ENCODE measurements at regions not wholly inside any gene's neighbourhood (a gene's known extent, or its start where the extent isn't known, plus 50 kb on each side); places are given as distances from the start of the nearest gene placed in this dataset.

DNA sequence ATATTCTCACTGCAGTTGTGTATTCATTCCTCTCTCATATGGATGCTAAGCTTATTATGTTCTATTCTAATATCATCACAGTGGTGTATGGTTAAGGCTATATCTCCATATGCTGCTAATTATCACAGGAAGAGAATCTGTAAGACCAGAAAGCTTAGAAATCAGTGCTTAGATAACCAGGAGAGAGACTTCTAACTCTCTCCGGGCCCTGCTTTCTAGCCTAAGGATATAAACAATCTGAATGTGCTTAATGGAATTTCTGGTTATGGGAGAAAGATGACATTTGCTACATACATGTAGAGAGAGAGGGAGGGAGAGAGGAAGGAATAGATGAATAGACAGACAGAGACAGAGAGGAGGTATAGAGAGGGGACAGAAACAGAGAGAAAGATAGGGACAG lies 1231.3 kb downstream of the EPHA7 start:
- no peak overlapping the region for H3K4me3 ChIP-seq (ENCODE audit: low read length)
- no peaks in the 10 kb centered on the region for H3K27me3 ChIP-seq (ENCODE audit: low read depth, low read length)
- H3K4me1 ChIP-seq (ENCODE audit: low read length): no peaks in the 10 kb centered on the region
- H3K9me3 ChIP-seq (ENCODE audit: insufficient read depth, low read length): no peaks in the 10 kb centered on the region
- H3K4me2 ChIP-seq (ENCODE audit: low read length): no peak overlapping the region
- H4K20me1 ChIP-seq (ENCODE audit: insufficient read depth, low read length): no peaks in the 10 kb centered on the region
- no peak overlapping the region for H3K27ac ChIP-seq (ENCODE audit: low read length)
- no peaks in the 10 kb centered on the region for H3K36me3 ChIP-seq (replicated peaks; ENCODE audit: low read depth, low read length)
- H3K9ac ChIP-seq (ENCODE audit: low read length): no peak overlapping the region
- no peak for TF ChIP-seq EZH2phosphoT487 (IDR thresholded peaks at IDR 0.05; ENCODE audit: low read depth)
- TF ChIP-seq, protein P1, sequence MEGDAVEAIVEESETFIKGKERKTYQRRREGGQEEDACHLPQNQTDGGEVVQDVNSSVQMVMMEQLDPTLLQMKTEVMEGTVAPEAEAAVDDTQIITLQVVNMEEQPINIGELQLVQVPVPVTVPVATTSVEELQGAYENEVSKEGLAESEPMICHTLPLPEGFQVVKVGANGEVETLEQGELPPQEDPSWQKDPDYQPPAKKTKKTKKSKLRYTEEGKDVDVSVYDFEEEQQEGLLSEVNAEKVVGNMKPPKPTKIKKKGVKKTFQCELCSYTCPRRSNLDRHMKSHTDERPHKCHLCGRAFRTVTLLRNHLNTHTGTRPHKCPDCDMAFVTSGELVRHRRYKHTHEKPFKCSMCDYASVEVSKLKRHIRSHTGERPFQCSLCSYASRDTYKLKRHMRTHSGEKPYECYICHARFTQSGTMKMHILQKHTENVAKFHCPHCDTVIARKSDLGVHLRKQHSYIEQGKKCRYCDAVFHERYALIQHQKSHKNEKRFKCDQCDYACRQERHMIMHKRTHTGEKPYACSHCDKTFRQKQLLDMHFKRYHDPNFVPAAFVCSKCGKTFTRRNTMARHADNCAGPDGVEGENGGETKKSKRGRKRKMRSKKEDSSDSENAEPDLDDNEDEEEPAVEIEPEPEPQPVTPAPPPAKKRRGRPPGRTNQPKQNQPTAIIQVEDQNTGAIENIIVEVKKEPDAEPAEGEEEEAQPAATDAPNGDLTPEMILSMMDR (IDR thresholded peaks at IDR 0.05; ENCODE audit: low read depth, low read length): no peak
- H2AFZ ChIP-seq (ENCODE audit: low read depth, low read length): no peak overlapping the region
- no peaks in the 10 kb centered on the region for H3K79me2 ChIP-seq (ENCODE audit: low read length)

GRCh38 chr6:92184933-92185332 lies 1234.4 kb downstream of the EPHA7 start:
- no peak overlapping the region for H3K4me3 ChIP-seq (ENCODE audit: low read length)
- no peaks in the 10 kb centered on the region for H3K4me1 ChIP-seq (ENCODE audit: low read length)
- H3K9ac ChIP-seq (ENCODE audit: low read length): no peak overlapping the region
- no peaks in the 10 kb centered on the region for H3K36me3 ChIP-seq (replicated peaks; ENCODE audit: low read depth, low read length)
- H3K79me2 ChIP-seq (ENCODE audit: low read length): no peaks in the 10 kb centered on the region
- no peak overlapping the region for H3K27ac ChIP-seq (ENCODE audit: low read length)
- H4K20me1 ChIP-seq (ENCODE audit: insufficient read depth, low read length): no peaks in the 10 kb centered on the region
- no peak overlapping the region for H2AFZ ChIP-seq (ENCODE audit: low read depth, low read length)
- TF ChIP-seq EZH2phosphoT487 (IDR thresholded peaks at IDR 0.05; ENCODE audit: low read depth): no peak
- TF ChIP-seq, protein P1 (IDR thresholded peaks at IDR 0.05; ENCODE audit: low read depth, low read length): no peak
- no peaks in the 10 kb centered on the region for H3K27me3 ChIP-seq (ENCODE audit: low read depth, low read length)
- no peaks in the 10 kb centered on the region for H3K9me3 ChIP-seq (ENCODE audit: insufficient read depth, low read length)
- H3K4me2 ChIP-seq (ENCODE audit: low read length): no peak overlapping the region

DNA sequence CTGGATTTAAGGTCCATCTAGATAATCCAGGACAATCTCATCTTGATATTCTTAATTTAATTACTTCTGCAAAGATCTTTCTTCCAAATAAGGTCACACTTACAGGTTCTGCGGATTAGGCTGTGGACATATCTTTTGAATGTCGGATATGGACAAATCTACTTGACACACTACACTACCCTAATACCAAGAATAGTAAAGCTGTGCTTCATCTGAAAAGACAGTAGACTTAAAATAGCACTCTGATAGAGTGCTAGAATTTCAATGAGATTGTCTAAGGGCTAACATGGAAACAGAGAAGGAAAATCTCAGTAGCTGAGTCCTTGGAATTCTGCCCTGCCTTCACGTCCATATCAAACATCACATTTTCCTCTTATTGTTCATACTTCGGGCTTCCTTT lies 1238.0 kb downstream of the EPHA7 start:
- Histone ChIP-seq H3K4me2 (ENCODE audit: low read length) (no peak overlapping the region), H3K27ac (ENCODE audit: low read length) (no peak overlapping the region), H3K79me2 (ENCODE audit: low read length) (no peaks in the 10 kb centered on the region), H3K9ac (ENCODE audit: low read length) (no peak overlapping the region), H4K20me1 (ENCODE audit: insufficient read depth, low read length) (no peaks in the 10 kb centered on the region), H3K27me3 (ENCODE audit: low read depth, low read length) (no peaks in the 10 kb centered on the region), H3K4me3 (ENCODE audit: low read length) (no peak overlapping the region), H3K4me1 (ENCODE audit: low read length) (no peaks in the 10 kb centered on the region), H3K9me3 (ENCODE audit: insufficient read depth, low read length) (no peaks in the 10 kb centered on the region), H3K36me3 (replicated peaks; ENCODE audit: low read depth, low read length) (no peaks in the 10 kb centered on the region), H2AFZ (ENCODE audit: low read depth, low read length) (no peak overlapping the region)
- TF ChIP-seq, protein P1 (IDR thresholded peaks at IDR 0.05; ENCODE audit: low read depth, low read length): no peak
- TF ChIP-seq EZH2phosphoT487 (IDR thresholded peaks at IDR 0.05; ENCODE audit: low read depth): no peak

DNA sequence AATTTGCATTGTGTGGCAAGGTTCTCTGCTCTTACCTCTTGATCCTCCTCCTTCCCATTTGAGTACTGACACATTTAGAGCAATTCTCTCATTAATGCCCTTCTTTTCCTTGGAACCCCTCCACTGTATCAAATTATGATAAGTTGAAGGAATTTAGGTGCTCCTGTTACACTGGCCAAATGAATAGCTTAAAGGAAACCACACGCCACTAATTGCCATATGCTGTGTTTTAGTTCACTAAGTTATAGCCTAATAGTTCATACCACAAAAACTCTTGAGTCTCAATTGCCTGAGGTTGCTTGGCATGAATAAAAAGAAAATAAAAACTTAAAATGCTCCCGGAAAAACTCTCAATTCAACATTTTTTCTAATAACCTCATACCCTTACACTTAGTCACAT lies 1239.3 kb downstream of the EPHA7 start:
- Histone ChIP-seq H3K27ac (ENCODE audit: low read length) (no peak overlapping the region), H3K9ac (ENCODE audit: low read length) (no peak overlapping the region), H3K4me1 (ENCODE audit: low read length) (no peaks in the 10 kb centered on the region), H3K79me2 (ENCODE audit: low read length) (no peaks in the 10 kb centered on the region), H3K4me2 (ENCODE audit: low read length) (no peak overlapping the region), H3K4me3 (ENCODE audit: low read length) (no peak overlapping the region), H3K9me3 (ENCODE audit: insufficient read depth, low read length) (no peaks in the 10 kb centered on the region), H3K36me3 (replicated peaks; ENCODE audit: low read depth, low read length) (no peaks in the 10 kb centered on the region), H3K27me3 (ENCODE audit: low read depth, low read length) (no peaks in the 10 kb centered on the region), H2AFZ (ENCODE audit: low read depth, low read length) (no peak overlapping the region), H4K20me1 (ENCODE audit: insufficient read depth, low read length) (no peaks in the 10 kb centered on the region)
- TF ChIP-seq, protein P1 (IDR thresholded peaks at IDR 0.05; ENCODE audit: low read depth, low read length): no peak
- no peak for TF ChIP-seq EZH2phosphoT487 (IDR thresholded peaks at IDR 0.05; ENCODE audit: low read depth)

Measured in OCI-LY3 (cell line).